PC-3 (cell line): ENCODE measurements at regions not wholly inside any gene's neighbourhood (a gene's known extent, or its start where the extent isn't known, plus 50 kb on each side); places are given as distances from the start of the nearest gene placed in this dataset.

Experiments used
- ATAC-seq: fragments of 200-7000 bp; cut with Tn5 transposase; 2 replicates; pipeline ENCODE4 v1.9.1; 2020; ENCODE audit warnings: mild to moderate bottlenecking, moderate library complexity
- BruUV-seq: library from RNA; stranded (reverse); fragments of 400-500 nt; replicated peaks from 2 replicates; lab custom pipeline; 2021; lab: Mats Ljungman, UMichigan
- CTCF ChIA-PET: fragments of 300-600 bp; sonication (Branson Sonifier 250); formaldehyde crosslinking; loops from one replicate; lab custom pipeline; 2022; ENCODE audit warnings: antibody characterized with exemption; lab: Charles Lee
- POLR2A ChIA-PET: fragments of 300-600 bp; sonication (Branson Sonifier 250); formaldehyde crosslinking; loops from one replicate; lab custom pipeline; 2022; ENCODE audit warnings: antibody characterized with exemption; ENCODE audit not compliant: unreplicated experiment; lab: Charles Lee
- DNase-seq: peaks from one replicate; pipeline ENCODE4 v3.0.0-alpha.2; 2015
- H2AFZ ChIP-seq: fragments of 300-600 bp; sonication (generic); 2 replicates; pipeline ENCODE4 v1.6.0; 2016; ENCODE audit warnings: antibody characterized with exemption, low read length
- H3F3A ChIP-seq: fragments of 300-600 bp; sonication (generic); one replicate; pipeline ENCODE4 v1.6.0; 2017; ENCODE audit warnings: antibody characterized with exemption, low read length, control low read depth, mild to moderate bottlenecking; ENCODE audit not compliant: unreplicated experiment
- H3K27ac ChIP-seq: fragments of 300-600 bp; sonication (generic); 2 replicates; pipeline ENCODE4 v1.5.1; 2016; ENCODE audit warnings: mild to moderate bottlenecking, low read length
- H3K27me3 ChIP-seq: fragments of 300-600 bp; sonication (generic); 2 replicates; pipeline ENCODE4 v1.6.1; 2016; ENCODE audit warnings: low read length, mixed read lengths
- H3K36me3 ChIP-seq: fragments of 300-600 bp; sonication (generic); 2 replicates; pipeline ENCODE4 v1.6.1; 2016; ENCODE audit warnings: low read depth, mixed run types, low read length, mixed read lengths
- H3K4me1 ChIP-seq: fragments of 300-600 bp; sonication (generic); 2 replicates; pipeline ENCODE4 v1.5.1; 2016; ENCODE audit warnings: low read length; ENCODE audit not compliant: insufficient read depth
- H3K4me2 ChIP-seq: fragments of 300-600 bp; sonication (generic); 2 replicates; pipeline ENCODE4 v1.6.0; 2016; ENCODE audit warnings: low read length
- H3K4me3 ChIP-seq: fragments of 300-600 bp; sonication (generic); 2 replicates; pipeline ENCODE4 v1.5.1; 2016; ENCODE audit warnings: mild to moderate bottlenecking, low read length, mixed read lengths
- H3K79me2 ChIP-seq: fragments of 300-600 bp; sonication (generic); 2 replicates; pipeline ENCODE4 v1.6.1; 2017; ENCODE audit warnings: low read length, mixed read lengths
- H3K9ac ChIP-seq: fragments of 300-600 bp; sonication (generic); 2 replicates; pipeline ENCODE4 v1.6.0; 2016; ENCODE audit warnings: mild to moderate bottlenecking, low read length
- H3K9me2 ChIP-seq: fragments of 300-600 bp; sonication (generic); replicated peaks from 2 replicates; pipeline ENCODE4 v1.6.1; 2016; ENCODE audit warnings: mixed run types, low read length, mixed read lengths
- H3K9me3 ChIP-seq: fragments of 300-600 bp; sonication (generic); 2 replicates; pipeline ENCODE4 v1.6.1; 2016; ENCODE audit warnings: low read length, mixed read lengths
- H4K20me1 ChIP-seq: fragments of 300-600 bp; sonication (generic); 2 replicates; pipeline ENCODE4 v1.6.1; 2016; ENCODE audit warnings: low read length, mixed read lengths
- CTCF ChIP-seq: fragments of 300-600 bp; sonication (generic); conservative IDR thresholded peaks from 2 replicates; pipeline ENCODE4 v1.5.1; 2017; ENCODE audit warnings: antibody characterized with exemption, low read depth, mild to moderate bottlenecking, low read length
- EZH2 ChIP-seq: fragments of 300-600 bp; sonication (generic); IDR thresholded peaks from one replicate; pipeline ENCODE4 v1.6.1; 2017; ENCODE audit warnings: antibody characterized with exemption, mild to moderate bottlenecking, low read length; ENCODE audit not compliant: unreplicated experiment
- EZH2phosphoT487 ChIP-seq: fragments of 300-600 bp; sonication (generic); IDR thresholded peaks from 2 replicates; pipeline ENCODE4 v1.6.1; 2018; ENCODE audit warnings: mild to moderate bottlenecking, antibody characterized with exemption, low read length, borderline replicate concordance
- intact Hi-C: fragments of 100-400 bp; cut with micrococcal nuclease; formaldehyde crosslinking; loops from 2 replicates; pipeline ENCODE4 v1.9.0; 2023

DNA sequence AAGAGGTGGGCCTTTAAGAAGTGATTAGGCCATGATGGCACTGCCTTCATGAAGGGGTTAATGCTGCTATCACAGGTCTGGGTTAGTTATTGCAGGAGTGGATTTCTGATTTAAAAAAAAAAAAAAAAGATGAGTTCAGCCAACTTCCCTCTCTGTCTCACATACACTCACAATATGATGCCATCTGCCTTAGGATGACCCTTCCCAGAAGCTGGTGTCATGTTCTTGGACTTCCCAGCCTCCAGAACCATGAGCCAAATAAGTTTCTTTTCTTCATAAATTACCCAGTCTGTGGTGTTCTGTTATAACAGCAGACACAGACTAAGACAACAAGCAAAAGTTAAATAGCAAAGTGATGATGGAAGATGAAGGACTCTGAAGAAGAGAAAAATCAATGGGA is 179.7 kb upstream of the ETAA1 start:
- Histone ChIP-seq H3K9me2 (no peaks in the 10 kb centered on the region), H4K20me1 (no peaks in the 10 kb centered on the region), H3K79me2 (no peaks in the 10 kb centered on the region), H3K9ac (no peak overlapping the region), H3K4me2 (no peak overlapping the region), H3K4me3 (no peak overlapping the region), H2AFZ (no peak overlapping the region), H3K27me3 (no peaks in the 10 kb centered on the region), H3F3A (no peaks in the 10 kb centered on the region), H3K36me3 (no peaks in the 10 kb centered on the region), H3K9me3 (no peaks in the 10 kb centered on the region), H3K4me1 (no peaks in the 10 kb centered on the region), H3K27ac (no peak overlapping the region)
- DNase-seq (no peak), ATAC-seq (no peak)
- BruUV-seq = no TSS peak
- intact Hi-C loops = loop anchor here (10.0 kb wide), 1 partner anchor 783 kb away; the partner anchor contains the start of gene MEIS1
- CTCF ChIA-PET = no interaction called here
- POLR2A ChIA-PET = no interaction called here
- no peak for TF ChIP-seq EZH2
- no peak for TF ChIP-seq CTCF
- TF ChIP-seq EZH2phosphoT487 = no peak

DNA sequence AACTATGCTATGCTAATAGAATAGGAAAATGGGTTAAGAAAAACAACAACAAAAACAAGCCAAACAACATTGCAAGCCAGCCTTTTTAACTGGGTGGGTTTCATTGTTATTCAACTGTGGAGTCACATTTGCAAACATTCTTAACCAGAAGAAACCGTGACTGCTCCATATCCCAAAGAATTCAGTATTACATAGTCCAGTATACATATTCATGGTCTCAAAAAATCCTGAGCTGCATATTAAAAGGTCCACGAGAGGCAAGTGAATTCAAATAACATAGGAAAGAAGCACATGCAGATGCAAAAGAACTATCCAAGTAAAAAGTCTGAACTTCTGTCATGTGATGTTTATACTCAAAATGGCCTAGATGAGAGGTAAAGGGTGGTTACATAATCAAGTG is 179.1 kb upstream of the ETAA1 start:
- BruUV-seq = no TSS peak
- Histone ChIP-seq H2AFZ (no peak overlapping the region), H3K27ac (no peak overlapping the region), H3K9ac (no peak overlapping the region), H3K36me3 (no peaks in the 10 kb centered on the region), H3K9me3 (no peaks in the 10 kb centered on the region), H3K4me3 (no peak overlapping the region), H3K79me2 (no peaks in the 10 kb centered on the region), H4K20me1 (no peaks in the 10 kb centered on the region), H3F3A (no peaks in the 10 kb centered on the region), H3K4me2 (no peak overlapping the region), H3K27me3 (no peaks in the 10 kb centered on the region), H3K9me2 (no peaks in the 10 kb centered on the region), H3K4me1 (no peaks in the 10 kb centered on the region)
- ChIA-PET CTCF (no interaction called here), POLR2A (no interaction called here)
- DNase-seq = no peak
- intact Hi-C loops = loop anchor here (10.0 kb wide), 1 partner anchor 783 kb away; the partner anchor contains the start of gene MEIS1
- ATAC-seq = no peak
- TF ChIP-seq EZH2 (no peak), EZH2phosphoT487 (no peak), CTCF (no peak)

DNA sequence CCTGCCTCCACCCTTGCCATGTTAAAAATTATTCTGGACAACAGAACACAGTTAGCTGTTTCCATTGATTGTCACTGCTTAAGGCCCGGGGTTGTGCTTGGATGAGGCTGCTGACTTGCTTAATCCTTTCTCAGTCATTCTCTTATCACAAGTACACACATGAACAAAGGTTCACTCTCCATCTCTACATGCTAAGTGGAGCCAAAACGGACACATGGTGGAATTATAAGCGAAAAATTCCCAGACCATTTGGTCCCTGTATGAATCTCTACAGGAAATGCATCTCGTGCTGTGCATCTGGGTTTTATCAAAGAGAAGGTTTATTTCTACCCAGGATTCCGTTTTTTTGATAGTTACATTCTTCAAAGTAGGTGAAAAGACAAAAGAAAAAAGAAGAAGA is 177.5 kb upstream of the ETAA1 start:
- ChIA-PET POLR2A (no interaction called here), CTCF (no interaction called here)
- no peak overlapping the region for H3K27ac ChIP-seq
- no peaks in the 10 kb centered on the region for H3K36me3 ChIP-seq
- no peaks in the 10 kb centered on the region for H3F3A ChIP-seq
- no peak for DNase-seq
- no peaks in the 10 kb centered on the region for H3K9me3 ChIP-seq
- H4K20me1 ChIP-seq = no peaks in the 10 kb centered on the region
- no peak for ATAC-seq
- intact Hi-C loops = loop anchor here (10.0 kb wide), 2 partner anchors 645 to 785 kb away; partner anchors contain the start of gene MEIS1
- no peak overlapping the region for H3K4me2 ChIP-seq
- H2AFZ ChIP-seq = no peak overlapping the region
- H3K4me3 ChIP-seq = no peak overlapping the region
- no peaks in the 10 kb centered on the region for H3K4me1 ChIP-seq
- no TSS peak for BruUV-seq
- H3K9ac ChIP-seq = no peak overlapping the region
- no peaks in the 10 kb centered on the region for H3K79me2 ChIP-seq
- no peaks in the 10 kb centered on the region for H3K27me3 ChIP-seq
- TF ChIP-seq CTCF (no peak), EZH2phosphoT487 (no peak), EZH2 (no peak)
- H3K9me2 ChIP-seq = no peaks in the 10 kb centered on the region
